HG02623 (cell line): ENCODE measurements at regions not wholly inside any gene's neighbourhood (a gene's known extent, or its start where the extent isn't known, plus 50 kb on each side); places are given as distances from the start of the nearest gene placed in this dataset.

Experiments
- ATAC-seq: cut with Tn5 transposase; IDR thresholded peaks from one replicate; pipeline ENCODE4 v1.9.1; 2021; ENCODE audit warnings: moderate library complexity; ENCODE audit not compliant: unreplicated experiment

GRCh38 chr2:21386666-21387065, 262.9 kb downstream of the TDRD15 start:
- ATAC-seq, result no peak

GRCh38 chr2:21392649-21393048, 268.9 kb downstream of the TDRD15 start:
- ATAC-seq, result no peak

GRCh38 chr2:21393173-21393572, 269.4 kb downstream of the TDRD15 start:
- ATAC-seq, result no peak

- ATAC-seq, result no peak
Observed at GRCh38 chr2:21395366-21395765, 271.6 kb downstream of the TDRD15 start.

GRCh38 chr2:21396252-21396651, 272.5 kb downstream of the TDRD15 start:
- no peak for ATAC-seq

- ATAC-seq, result no peak
Observed at GRCh38 chr2:21401022-21401698, 277.4 kb downstream of the TDRD15 start.

GRCh38 chr2:21404137-21404536, 280.4 kb downstream of the TDRD15 start:
- ATAC-seq, result no peak

GRCh38 chr2:21404827-21405625, 281.3 kb downstream of the TDRD15 start:
- ATAC-seq, result no peak

GRCh38 chr2:21406386-21406785, 282.6 kb downstream of the TDRD15 start:
- no peak for ATAC-seq

- ATAC-seq, result no peak
Observed at GRCh38 chr2:21406911-21407310, 283.1 kb downstream of the TDRD15 start.

- ATAC-seq, result no peak
Observed at GRCh38 chr2:21407851-21408250, 284.1 kb downstream of the TDRD15 start.

GRCh38 chr2:21411741-21412140, 288.0 kb downstream of the TDRD15 start:
- no peak for ATAC-seq

- no peak for ATAC-seq
Observed at GRCh38 chr2:21412944-21413443, 289.2 kb downstream of the TDRD15 start.

GRCh38 chr2:21415234-21415633, 291.5 kb downstream of the TDRD15 start:
- no peak for ATAC-seq

- ATAC-seq, result no peak
Observed at GRCh38 chr2:21416226-21416625, 292.5 kb downstream of the TDRD15 start.

- no peak for ATAC-seq
Observed at GRCh38 chr2:21418456-21418855, 294.7 kb downstream of the TDRD15 start.

GRCh38 chr2:21420553-21421335, 297.0 kb downstream of the TDRD15 start:
- no peak for ATAC-seq

- ATAC-seq, result no peak
Observed at GRCh38 chr2:21422050-21422449, 298.3 kb downstream of the TDRD15 start.

GRCh38 chr2:21422724-21423522, 299.2 kb downstream of the TDRD15 start:
- no peak for ATAC-seq

GRCh38 chr2:21423854-21424253, 300.1 kb downstream of the TDRD15 start:
- ATAC-seq, result no peak

- ATAC-seq, result no peak
Observed at GRCh38 chr2:21424375-21424774, 300.6 kb downstream of the TDRD15 start.
